ENCODE measurements at regions not wholly inside any gene's neighbourhood (a gene's known extent, or its start where the extent isn't known, plus 50 kb on each side); places are given as distances from the start of the nearest gene placed in this dataset.
"Not testable (repeated sequence)": the region's sequence is repeated elsewhere in the genome, so short reads cannot be mapped to it uniquely, and the experiment has no call there.

GRCh38 chr20:40279390-40279789 is 409.6 kb downstream of the MAFB start:
- DNase-seq (ENCODE audit: low spot score), result no peak

GRCh38 chr20:40278673-40279072 is 410.4 kb downstream of the MAFB start:
- no peak for DNase-seq (ENCODE audit: low spot score)

DNA sequence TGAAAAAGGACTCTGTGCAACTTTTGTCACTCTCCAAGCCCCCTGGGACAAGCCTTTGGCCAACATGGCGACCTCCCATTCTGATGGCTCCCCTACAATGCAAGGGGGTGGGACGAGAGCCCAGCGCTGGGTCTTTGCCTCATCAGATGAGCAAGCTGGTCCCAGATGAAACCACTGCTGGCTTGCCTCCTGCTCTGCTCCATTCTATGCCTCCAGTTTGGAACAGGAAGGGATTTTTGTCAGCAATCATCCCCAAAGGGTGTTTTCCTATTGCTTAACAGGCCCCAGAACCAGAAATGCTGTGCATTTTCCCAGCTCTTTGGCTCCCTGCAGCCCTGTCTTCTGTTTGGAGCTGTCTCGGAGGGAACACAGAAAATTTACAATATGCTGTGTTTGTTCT is 412.7 kb downstream of the MAFB start:
- DNase-seq (ENCODE audit: low spot score), result no peak

- no peak for DNase-seq (ENCODE audit: low spot score)
Measured at GRCh38 chr20:40275738-40276137, 413.3 kb downstream of the MAFB start.

DNA sequence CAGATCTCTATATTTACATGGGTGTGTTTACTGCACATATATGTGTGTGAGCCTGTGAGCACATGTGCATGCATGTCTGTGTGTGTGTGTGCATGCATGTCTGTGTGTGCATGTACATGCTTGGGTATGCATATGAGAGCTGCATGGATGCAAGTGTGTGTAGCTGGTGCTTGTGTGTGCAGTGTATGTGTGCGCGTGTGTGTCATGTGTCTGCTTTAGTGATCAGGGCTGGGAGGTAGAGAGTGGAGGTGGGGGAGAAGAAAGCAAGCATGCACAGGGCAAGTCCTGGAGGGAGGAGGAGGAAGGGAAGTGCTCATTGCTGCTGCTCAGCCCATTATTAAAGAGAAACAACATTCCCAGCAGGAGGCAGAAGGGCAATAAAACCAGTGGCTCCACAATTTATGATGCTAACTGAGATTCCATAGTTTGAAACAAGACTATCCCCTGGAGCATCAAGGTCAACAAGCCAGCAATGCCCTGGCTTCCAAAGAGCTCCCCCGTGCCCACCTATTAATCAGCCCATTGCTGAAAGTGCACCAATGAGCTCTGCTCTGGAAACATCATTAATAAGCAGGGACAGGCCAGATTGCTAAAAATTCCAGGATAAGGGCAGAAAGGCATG is 414.0 kb downstream of the MAFB start:
- peak; percentile 14 for DNase-seq (ENCODE audit: low spot score)

DNA sequence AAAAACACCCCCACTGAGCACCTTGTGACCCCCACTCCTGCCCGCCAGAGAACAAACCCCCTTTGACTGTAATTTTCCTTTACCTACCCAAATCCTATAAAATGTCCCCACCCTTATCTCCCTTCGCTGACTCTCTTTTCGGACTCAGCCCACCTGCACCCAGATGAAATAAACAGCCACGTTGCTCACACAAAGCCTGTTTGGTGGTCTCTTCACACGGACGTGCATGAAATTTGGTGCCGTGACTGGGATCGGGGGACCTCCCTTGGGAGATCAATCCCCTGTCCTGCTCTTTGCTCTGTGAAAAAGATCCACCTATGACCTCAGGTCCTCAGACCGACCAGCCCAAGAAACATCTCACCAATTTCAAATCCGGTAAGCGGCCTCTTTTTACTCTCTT is 419.8 kb downstream of the MAFB start:
- not testable (repeated sequence) for DNase-seq (ENCODE audit: low spot score)

DNA sequence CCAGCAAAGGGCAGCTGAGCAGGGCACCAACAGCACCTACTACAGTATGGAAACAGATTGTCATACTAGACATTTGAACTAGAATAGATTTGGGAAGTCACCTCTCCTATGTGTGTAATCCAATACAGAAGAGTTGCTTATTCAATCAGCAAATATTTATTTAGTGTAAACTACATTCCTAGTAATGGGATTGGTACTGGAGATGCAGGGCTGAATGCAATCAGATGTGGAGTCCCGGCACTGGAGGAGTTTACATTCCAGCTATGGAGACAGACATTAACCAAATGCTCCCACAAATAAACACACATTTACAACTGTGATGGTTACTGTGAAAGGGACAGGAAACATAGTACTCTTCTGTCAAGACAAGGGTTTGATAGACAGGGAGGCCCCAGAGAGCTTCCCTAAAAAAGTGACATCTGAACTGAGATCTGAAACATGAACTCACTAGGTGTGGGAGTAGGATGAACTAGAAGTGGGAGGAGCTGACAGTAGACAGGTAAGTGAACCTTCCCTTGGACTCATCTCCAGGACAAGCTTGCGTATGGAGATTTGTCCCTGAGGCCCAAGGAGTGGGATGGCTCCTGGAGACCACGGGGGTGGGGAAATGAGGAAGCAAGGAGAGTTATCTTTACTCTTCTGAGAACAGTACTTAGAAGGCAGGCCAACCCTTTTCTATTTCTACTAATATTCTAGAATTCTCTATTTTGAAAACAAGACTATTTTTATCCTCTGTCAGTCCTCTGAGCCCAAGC is 420.5 kb downstream of the MAFB start:
- DNase-seq (ENCODE audit: low spot score), result no peak

DNA sequence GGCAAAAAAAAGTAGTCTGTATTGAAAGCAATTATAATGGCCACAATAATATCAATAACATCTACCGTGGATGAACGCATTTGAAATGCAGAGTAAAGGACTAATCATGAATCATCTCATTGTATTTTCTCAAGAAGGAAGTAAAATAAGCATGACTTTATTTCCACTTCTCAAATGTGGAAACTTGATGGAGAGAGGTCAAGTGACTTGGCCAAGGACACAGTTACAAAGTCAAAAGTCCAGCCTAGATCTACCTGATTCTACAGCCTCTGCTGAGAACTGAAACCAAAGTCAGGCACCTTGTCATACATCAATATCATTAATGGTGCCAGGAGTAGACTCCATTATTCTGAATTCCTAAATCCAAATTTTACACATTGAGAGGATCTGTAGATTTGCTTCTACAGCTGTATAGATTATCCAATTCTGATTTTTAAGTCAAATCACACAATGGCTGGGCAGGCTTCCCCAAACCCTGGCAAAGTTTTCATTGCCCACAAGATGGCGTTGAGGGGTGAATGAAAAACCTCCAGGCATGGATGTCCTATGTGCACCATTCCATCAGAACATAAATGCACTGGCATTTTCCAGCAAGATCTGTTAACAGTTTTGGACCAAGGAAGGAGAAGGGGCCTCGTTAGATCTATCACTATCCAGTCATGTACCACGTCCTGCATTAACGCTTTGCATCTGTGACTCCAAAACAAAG is 423.1 kb downstream of the MAFB start:
- DNase-seq (ENCODE audit: low spot score), result peak; percentile 87

GRCh38 chr20:40262219-40262618 is 426.8 kb downstream of the MAFB start:
- no peak for DNase-seq (ENCODE audit: low spot score)

GRCh38 chr20:40258931-40259330 is 430.1 kb downstream of the MAFB start:
- no peak for DNase-seq (ENCODE audit: low spot score)

GRCh38 chr20:40257763-40258162 is 431.3 kb downstream of the MAFB start:
- DNase-seq (ENCODE audit: low spot score), result no peak

DNA sequence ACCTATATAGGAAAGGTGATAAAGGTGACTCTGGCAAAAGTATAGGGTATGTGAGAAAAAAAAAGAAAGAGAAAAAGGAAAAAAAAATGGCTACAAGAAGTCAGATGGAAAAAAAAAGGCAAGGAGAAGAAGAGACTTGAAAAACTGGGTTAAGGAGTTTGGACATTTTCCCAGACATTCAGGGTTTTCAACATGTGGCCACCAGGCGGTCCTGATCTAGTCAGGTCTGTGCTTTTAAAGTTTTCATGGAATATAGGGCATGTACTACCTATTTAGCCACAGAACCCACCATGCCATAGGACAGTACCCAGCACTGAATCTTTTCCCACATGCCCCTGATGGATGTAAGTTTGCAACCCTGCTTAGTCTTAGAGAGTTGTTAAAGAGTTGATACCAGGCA is 433.7 kb downstream of the MAFB start:
- peak; percentile 21 for DNase-seq (ENCODE audit: low spot score)

DNA sequence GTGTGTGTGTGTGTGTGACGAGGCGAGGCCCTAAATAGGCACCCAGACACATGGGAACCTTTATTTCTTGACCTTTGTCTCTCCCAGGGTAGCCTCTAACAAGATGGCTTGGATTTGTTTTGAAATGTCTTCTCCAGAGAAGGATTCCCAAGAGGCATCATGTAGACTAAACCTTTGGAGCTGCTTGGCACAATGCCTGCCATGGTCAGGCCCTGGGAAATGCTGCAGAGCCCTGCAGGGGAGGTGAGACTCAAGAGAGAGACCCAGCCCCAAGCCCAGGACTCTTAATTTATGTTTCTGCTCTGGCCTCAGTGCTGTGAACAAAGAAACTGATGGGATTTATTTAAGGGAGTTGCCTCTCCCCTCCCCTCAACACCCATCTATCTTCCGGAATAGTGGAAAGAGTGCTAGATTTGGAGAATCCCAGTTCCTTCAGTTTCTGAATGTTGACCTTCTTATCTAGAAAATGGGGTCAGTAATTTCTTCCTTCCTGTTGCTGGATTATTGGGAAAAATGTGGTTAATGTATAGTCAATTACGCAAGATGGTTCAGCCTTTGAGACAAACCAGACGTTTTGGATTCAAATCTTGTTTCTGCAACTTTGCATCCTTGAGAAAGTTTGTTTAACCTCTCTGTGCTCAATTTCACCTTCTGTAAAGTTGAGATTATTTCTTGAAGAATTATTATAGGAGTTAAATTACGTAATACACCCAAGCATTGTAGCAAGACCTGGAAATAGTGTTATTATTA is 434.8 kb downstream of the MAFB start:
- no peak for DNase-seq (ENCODE audit: low spot score)

DNA sequence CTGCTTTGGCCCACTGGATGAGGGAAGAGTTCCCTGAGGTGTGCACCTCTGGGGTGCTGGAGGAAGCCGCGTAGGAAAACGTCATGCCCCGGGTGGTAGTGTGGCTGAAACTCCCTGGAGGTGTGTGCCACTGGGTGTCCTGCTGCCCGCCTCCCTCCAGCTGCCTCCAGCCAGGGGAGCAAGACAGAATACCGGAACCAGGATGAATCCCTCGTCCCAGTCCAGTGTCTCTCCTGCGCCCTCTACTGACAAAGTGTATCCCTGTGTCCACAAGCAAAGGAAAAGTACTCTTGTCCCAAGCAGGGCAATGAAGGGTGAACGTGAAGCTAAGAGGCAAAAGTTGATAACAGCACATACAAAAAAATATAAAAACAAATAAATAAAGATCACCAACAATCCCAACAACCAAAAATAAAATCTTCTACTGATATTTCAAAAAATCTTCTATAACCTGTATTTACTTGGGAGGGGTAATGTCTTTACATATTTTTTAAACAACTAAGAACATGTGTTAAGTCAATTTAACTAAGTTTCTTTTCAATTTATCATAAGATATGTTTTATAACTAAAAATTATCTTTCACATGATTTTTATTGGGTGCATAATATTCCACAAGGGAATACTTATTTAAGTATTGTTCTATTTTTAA is 437.6 kb downstream of the MAFB start:
- peak; percentile 79 for DNase-seq (ENCODE audit: low spot score)

- no peak for DNase-seq (ENCODE audit: low spot score)
Measured at GRCh38 chr20:40249805-40250204, 439.2 kb downstream of the MAFB start.

DNA sequence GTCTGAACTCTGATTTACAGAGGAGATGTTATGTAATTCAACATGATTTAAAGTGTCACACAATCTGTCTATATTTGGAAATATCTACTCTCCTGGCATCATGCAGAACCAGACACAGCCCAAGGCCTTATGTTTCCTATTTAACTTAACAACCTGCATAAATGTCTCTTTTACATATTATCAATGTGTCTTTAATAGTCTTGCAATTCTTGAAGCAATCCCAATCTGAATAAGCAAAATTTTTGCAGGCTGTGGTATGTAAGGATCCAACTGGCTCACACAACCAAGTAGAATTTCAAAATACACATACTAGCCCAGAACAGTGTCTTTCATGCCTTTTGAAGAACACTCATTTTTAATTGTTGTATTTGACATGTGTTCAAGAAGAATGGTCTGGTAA is 443.2 kb downstream of the MAFB start:
- DNase-seq (ENCODE audit: low spot score), result no peak

GRCh38 chr20:40244286-40244685 is 444.8 kb downstream of the MAFB start:
- DNase-seq (ENCODE audit: low spot score), result no peak

- no peak for DNase-seq (ENCODE audit: low spot score)
Measured at GRCh38 chr20:40241596-40242343, 447.3 kb downstream of the MAFB start.

GRCh38 chr20:40238511-40238910 is 450.5 kb downstream of the MAFB start:
- DNase-seq (ENCODE audit: low spot score), result no peak

GRCh38 chr20:40234593-40234992 is 454.4 kb downstream of the MAFB start:
- DNase-seq (ENCODE audit: low spot score), result no peak

DNA sequence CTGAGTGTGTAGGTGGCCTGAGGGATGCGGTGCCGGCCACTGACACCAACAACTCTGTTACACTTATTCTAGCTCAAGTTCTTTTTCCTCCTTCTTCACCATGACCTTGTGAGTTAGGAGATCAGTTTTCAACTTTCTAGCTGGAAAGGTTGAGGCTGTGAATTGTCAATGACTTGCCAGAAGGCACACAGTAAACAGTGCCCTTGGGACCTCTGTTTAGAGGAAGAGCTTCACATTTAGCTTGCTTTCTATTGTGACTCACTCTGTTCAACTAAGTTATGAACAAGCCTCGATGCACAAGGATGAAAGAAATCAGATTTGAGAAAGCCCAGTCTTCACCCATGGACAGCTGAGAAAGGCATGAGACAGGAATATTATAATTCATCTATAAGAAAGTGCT is 455.6 kb downstream of the MAFB start:
- no peak for DNase-seq (ENCODE audit: low spot score)
